NOMO-1 treated with DMSO at 0.1 percent for 48 hours (cell line): ENCODE measurements at regions not wholly inside any gene's neighbourhood (a gene's known extent, or its start where the extent isn't known, plus 50 kb on each side); places are given as distances from the start of the nearest gene placed in this dataset.
"Not testable (repeated sequence)": the region's sequence is repeated elsewhere in the genome, so short reads cannot be mapped to it uniquely, and the experiment has no call there.

ENCODE experiments used
- DNase-seq: peaks from one replicate; lab custom pipeline; 2025; ENCODE audit not compliant: unreplicated experiment; lab: John Stamatoyannopoulos, UW

- DNase-seq, result no peak
Observed at GRCh38 chr7:51426163-51426562, 109.6 kb upstream of the COBL start.

GRCh38 chr7:51409934-51410333 is 93.3 kb upstream of the COBL start:
- not testable (repeated sequence) for DNase-seq

- not testable (repeated sequence) for DNase-seq
Observed at GRCh38 chr7:51397608-51398007, 81.0 kb upstream of the COBL start.

- not testable (repeated sequence) for DNase-seq
Observed at GRCh38 chr7:51393003-51393402, 76.4 kb upstream of the COBL start.

GRCh38 chr7:51389952-51390351 is 73.3 kb upstream of the COBL start:
- not testable (repeated sequence) for DNase-seq

- DNase-seq, result not testable (repeated sequence)
Observed at GRCh38 chr7:51389216-51389812, 72.7 kb upstream of the COBL start.

- DNase-seq, result not testable (repeated sequence)
Observed at GRCh38 chr7:51388241-51388640, 71.6 kb upstream of the COBL start.

- DNase-seq, result not testable (repeated sequence)
Observed at GRCh38 chr7:51386806-51387568, 70.4 kb upstream of the COBL start.

GRCh38 chr7:51386184-51386583 is 69.6 kb upstream of the COBL start:
- DNase-seq, result not testable (repeated sequence)

GRCh38 chr7:51382243-51382642 is 65.6 kb upstream of the COBL start:
- not testable (repeated sequence) for DNase-seq

- no peak for DNase-seq
Observed at GRCh38 chr7:51376420-51377092, 59.9 kb upstream of the COBL start.

- no peak for DNase-seq
Observed at GRCh38 chr7:51374936-51375335, 58.3 kb upstream of the COBL start.

GRCh38 chr7:51373607-51374006 is 57.0 kb upstream of the COBL start:
- not testable (repeated sequence) for DNase-seq

- DNase-seq, result no peak
Observed at GRCh38 chr7:51369746-51370145, 53.1 kb upstream of the COBL start.

GRCh38 chr7:51369228-51369627 is 52.6 kb upstream of the COBL start:
- DNase-seq, result not testable (repeated sequence)

GRCh38 chr7:51368334-51368733 is 51.7 kb upstream of the COBL start:
- no peak for DNase-seq

GRCh38 chr7:51367614-51367968 is 51.0 kb upstream of the COBL start:
- DNase-seq, result no peak

GRCh38 chr7:51366930-51367613 is 50.5 kb upstream of the COBL start:
- DNase-seq, result no peak
